Thyroid gland (tissue), 4 donors: ENCODE measurements at regions not wholly inside any gene's neighbourhood (a gene's known extent, or its start where the extent isn't known, plus 50 kb on each side); places are given as distances from the start of the nearest gene placed in this dataset.
"Not testable (repeated sequence)": the region's sequence is repeated elsewhere in the genome, so short reads cannot be mapped to it uniquely, and the experiment has no call there.

Experiments used
- DNase-seq, 2 donors: peaks; one replicate each; pipeline ENCODE4 v3.0.0-alpha.2; 2019
- H3K27ac ChIP-seq, 3 donors: fragments of 200-600 bp; sonication (generic); 1 replicate in 2 of 3; 2 replicates in 1 of 3; pipeline ENCODE4 v1.5.1; 2016 to 2019; ENCODE audit warnings: mild to moderate bottlenecking in 1 of 3, moderate library complexity in 1 of 3
- H3K27me3 ChIP-seq: fragments of 200-600 bp; sonication (generic); one replicate; pipeline ENCODE4 v1.5.1; 2019
- H3K36me3 ChIP-seq, 2 donors: fragments of 200-600 bp; sonication (generic); one replicate each; pipeline ENCODE4 v1.5.1; 2016 to 2019
- H3K4me1 ChIP-seq, 2 donors: fragments of 200-600 bp; sonication (generic); one replicate each; pipeline ENCODE4 v1.5.1; 2017 to 2019
- H3K4me3 ChIP-seq, 3 donors: fragments of 200-600 bp; sonication (generic); replicated peaks in 1 of 3; 1 replicate in 2 of 3; 2 replicates in 1 of 3; pipeline ENCODE4 v1.5.1; 2016; ENCODE audit warnings: mild to moderate bottlenecking in 1 of 3
- H3K9me3 ChIP-seq: fragments of 200-600 bp; sonication (generic); one replicate; pipeline ENCODE4 v1.5.1; 2017
- POLR2A ChIP-seq, 2 donors: fragments of 450-650 bp; IDR thresholded peaks; one replicate each; pipeline ENCODE4 v1.6.1; 2017; ENCODE audit warnings: antibody characterized with exemption in 2 of 2, mild to moderate bottlenecking in 2 of 2, moderate library complexity in 1 of 2
- WGBS, 2 donors: methylation state at CpG; one replicate each; pipeline ENCODE4 v1.1.5; 2017; 5-methylcytosine and 5-hydroxymethylcytosine counted together
- intact Hi-C: fragments of 100-400 bp; cut with DNase I; formaldehyde crosslinking; loops from one replicate; pipeline ENCODE4 v1.15.1; 2023
- TF ChIP-seq, protein P1 (sequence below), 6 experiments: fragments of 200-600 bp in 3 of 6; fragments of 450-650 bp in 3 of 6; sonication (generic) in 3 of 6; IDR thresholded peaks; one replicate each; pipeline ENCODE4 v1.5.1; 2016 to 2019; ENCODE audit warnings: antibody characterized with exemption in 6 of 6, mild to moderate bottlenecking in 2 of 6, inconsistent platforms in 1 of 6, moderate library complexity in 1 of 6

DNA sequence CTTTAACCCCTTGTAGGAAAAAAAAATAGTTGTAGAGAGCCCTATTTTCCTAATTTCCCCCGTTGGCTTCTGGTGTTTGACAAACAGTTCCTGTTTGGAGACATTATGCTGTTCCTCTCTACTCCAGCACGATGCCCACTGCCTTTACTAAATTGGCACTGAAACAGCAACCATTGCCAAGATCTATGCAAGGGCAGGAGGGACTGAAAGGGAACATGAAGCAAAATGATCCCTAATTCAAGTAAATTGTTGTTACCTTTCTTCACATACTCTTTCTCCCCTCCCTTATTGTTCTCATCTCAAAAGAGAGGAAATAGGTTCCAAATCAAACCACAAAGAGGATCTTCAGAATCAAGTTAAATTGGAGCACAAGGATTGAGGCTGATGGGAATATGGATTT lies 764.1 kb upstream of the MMS22L start:
- no peak for TF ChIP-seq POLR2A (IDR thresholded peaks at IDR 0.05)
- TF ChIP-seq, protein P1, sequence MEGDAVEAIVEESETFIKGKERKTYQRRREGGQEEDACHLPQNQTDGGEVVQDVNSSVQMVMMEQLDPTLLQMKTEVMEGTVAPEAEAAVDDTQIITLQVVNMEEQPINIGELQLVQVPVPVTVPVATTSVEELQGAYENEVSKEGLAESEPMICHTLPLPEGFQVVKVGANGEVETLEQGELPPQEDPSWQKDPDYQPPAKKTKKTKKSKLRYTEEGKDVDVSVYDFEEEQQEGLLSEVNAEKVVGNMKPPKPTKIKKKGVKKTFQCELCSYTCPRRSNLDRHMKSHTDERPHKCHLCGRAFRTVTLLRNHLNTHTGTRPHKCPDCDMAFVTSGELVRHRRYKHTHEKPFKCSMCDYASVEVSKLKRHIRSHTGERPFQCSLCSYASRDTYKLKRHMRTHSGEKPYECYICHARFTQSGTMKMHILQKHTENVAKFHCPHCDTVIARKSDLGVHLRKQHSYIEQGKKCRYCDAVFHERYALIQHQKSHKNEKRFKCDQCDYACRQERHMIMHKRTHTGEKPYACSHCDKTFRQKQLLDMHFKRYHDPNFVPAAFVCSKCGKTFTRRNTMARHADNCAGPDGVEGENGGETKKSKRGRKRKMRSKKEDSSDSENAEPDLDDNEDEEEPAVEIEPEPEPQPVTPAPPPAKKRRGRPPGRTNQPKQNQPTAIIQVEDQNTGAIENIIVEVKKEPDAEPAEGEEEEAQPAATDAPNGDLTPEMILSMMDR (IDR thresholded peaks at IDR 0.05) = no peak
- no peaks in the 10 kb centered on the region for H3K4me1 ChIP-seq
- peaks cover 3% of the 10 kb centered on the region for H3K27me3 ChIP-seq
- 47 to 48% methylated on average over 2 of the region's 2 CpGs for WGBS, 2 donors
- H3K27ac ChIP-seq = no peak overlapping the region
- H3K36me3 ChIP-seq = no peaks in the 10 kb centered on the region
- H3K4me3 ChIP-seq = no peak overlapping the region
- H3K9me3 ChIP-seq = no peaks in the 10 kb centered on the region
- intact Hi-C loops = no loop called here
- no peak for DNase-seq

DNA sequence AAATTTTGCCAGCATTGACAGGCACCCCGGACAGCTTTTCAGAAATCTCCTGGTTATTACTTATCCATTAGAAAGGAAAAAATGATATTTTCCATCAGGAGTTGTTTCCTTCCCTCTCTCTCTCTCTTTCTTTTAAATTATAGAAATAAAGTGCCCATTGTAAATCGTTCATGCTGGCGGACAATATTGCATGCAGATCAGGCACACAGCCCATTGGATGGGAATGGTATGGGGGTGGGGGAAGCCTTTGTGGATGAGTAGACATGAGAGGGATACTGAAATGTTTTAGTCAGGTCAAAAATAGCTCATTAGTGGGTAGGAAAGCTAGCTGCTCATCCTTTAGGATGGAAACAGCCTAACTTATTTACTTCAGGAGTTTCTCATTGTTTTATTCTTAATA lies 764.9 kb upstream of the MMS22L start:
- no peaks in the 10 kb centered on the region for H3K4me1 ChIP-seq
- 80 to 89% methylated on average over 3 of the region's 3 CpGs for WGBS, 2 donors
- intact Hi-C loops = no loop called here
- H3K27ac ChIP-seq = no peak overlapping the region
- peaks cover 3% of the 10 kb centered on the region for H3K27me3 ChIP-seq
- no peaks in the 10 kb centered on the region for H3K9me3 ChIP-seq
- no peak for TF ChIP-seq POLR2A (IDR thresholded peaks at IDR 0.05)
- TF ChIP-seq, protein P1 (IDR thresholded peaks at IDR 0.05) = no peak
- no peak overlapping the region for H3K4me3 ChIP-seq
- no peaks in the 10 kb centered on the region for H3K36me3 ChIP-seq
- no peak for DNase-seq

DNA sequence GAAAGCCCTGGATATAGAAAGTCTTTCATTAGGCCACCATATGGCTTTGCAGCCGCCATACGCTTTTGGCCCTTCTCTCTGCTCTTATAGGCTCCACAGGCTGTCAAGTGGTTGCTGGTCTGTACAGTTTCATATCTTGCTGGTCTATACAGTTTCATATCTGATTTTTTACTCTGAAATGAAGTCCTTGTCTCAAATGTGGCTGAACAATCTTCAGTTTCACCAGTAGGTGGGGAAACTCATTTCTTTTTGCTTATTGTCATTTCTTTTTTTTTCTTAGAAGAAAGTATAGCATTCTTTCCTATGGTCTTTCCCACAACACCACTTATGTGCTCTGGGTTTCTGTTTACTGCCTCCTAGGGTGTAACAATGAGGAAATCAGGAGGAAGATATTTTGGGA lies 771.4 kb upstream of the MMS22L start:
- WGBS, 2 donors = 87 to 89% methylated on average over 2 of the region's 2 CpGs
- Histone ChIP-seq H3K9me3 (no peaks in the 10 kb centered on the region), H3K4me1 (no peaks in the 10 kb centered on the region), H3K27me3 (no peaks in the 10 kb centered on the region), H3K36me3 (no peaks in the 10 kb centered on the region), H3K4me3 (no peak overlapping the region), H3K27ac (no peak overlapping the region)
- no peak for DNase-seq
- intact Hi-C loops = no loop called here
- TF ChIP-seq POLR2A (IDR thresholded peaks at IDR 0.05) = no peak
- TF ChIP-seq, protein P1 (IDR thresholded peaks at IDR 0.05) = no peak

DNA sequence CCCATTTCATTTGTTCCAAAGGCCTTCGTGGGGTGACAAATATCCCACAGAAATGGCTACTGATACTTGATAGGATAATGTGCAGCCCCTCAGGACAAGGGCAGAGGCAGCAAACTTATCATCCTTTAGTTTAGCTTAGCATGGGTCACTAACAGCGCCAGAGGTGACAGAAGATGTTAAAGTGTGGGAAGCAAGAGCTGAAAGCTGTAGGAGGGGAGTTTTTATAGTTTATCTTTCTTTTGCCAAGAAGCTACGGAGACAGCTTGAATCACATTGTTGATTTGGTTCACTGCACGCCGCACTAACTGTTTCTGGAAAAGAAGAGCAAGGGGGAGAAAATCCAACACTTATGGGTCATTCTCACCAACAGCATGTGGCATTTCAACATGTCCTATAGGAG lies 773.9 kb upstream of the MMS22L start:
- Histone ChIP-seq H3K9me3 (no peaks in the 10 kb centered on the region), H3K36me3 (no peaks in the 10 kb centered on the region), H3K27ac (no peak overlapping the region), H3K27me3 (no peaks in the 10 kb centered on the region), H3K4me3 (no peak overlapping the region), H3K4me1 (no peaks in the 10 kb centered on the region)
- intact Hi-C loops = no loop called here
- WGBS, 2 donors = 24 to 32% methylated on average over 5 of the region's 5 CpGs
- no peak for DNase-seq
- TF ChIP-seq POLR2A (IDR thresholded peaks at IDR 0.05) = no peak
- TF ChIP-seq, protein P1 (IDR thresholded peaks at IDR 0.05) = no peak

DNA sequence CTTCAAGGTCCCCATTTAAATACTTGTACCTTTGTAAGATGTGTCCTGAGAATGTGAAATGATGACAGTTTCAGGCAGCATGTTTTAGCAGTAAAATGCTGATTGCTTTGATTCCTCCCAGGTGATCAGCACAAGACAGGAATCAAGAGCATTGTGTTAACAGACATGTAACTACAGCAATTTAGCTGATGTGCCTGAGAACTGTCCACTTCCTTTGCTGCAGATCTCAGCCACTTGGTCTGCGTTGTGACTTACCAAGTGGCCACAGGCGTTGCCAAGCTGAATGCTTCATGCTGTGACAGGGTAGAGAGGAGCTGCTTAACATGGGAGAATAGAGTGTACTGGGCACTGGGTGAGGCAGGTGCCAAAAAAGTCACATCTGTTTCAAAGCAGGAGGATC lies 767.0 kb upstream of the POU3F2 start:
- H3K27me3 ChIP-seq = no peaks in the 10 kb centered on the region
- 14 to 32% methylated on average over 2 of the region's 2 CpGs for WGBS, 2 donors
- DNase-seq = no peak
- no peaks in the 10 kb centered on the region for H3K36me3 ChIP-seq
- intact Hi-C loops = no loop called here
- H3K4me3 ChIP-seq = no peak overlapping the region
- TF ChIP-seq POLR2A (IDR thresholded peaks at IDR 0.05) = no peak
- TF ChIP-seq, protein P1 (IDR thresholded peaks at IDR 0.05) = no peak
- no peak overlapping the region for H3K27ac ChIP-seq
- H3K4me1 ChIP-seq = no peaks in the 10 kb centered on the region
- H3K9me3 ChIP-seq = no peaks in the 10 kb centered on the region

DNA sequence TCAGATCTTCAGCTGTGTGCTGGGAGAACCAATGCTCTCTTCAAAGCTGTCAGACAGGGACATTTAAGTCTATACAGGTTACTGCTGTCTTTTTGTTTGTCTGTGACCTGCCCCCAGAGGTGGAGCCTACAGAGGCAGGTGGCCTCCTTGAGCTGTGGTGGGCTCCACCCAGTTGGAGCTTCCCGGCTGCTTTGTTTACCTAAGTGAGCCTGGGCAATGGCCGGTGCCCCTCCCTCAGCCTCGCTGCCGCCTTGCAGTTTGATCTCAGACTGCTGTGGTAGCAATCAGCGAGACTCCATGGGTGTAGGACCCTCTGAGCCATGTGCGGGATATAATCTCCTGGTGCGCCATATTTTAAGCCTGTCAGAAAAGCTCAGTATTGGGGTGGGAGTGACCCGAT lies 745.8 kb upstream of the POU3F2 start:
- H3K4me1 ChIP-seq, H3K27ac ChIP-seq, H3K9me3 ChIP-seq, H3K36me3 ChIP-seq, intact Hi-C loops, H3K27me3 ChIP-seq, H3K4me3 ChIP-seq, DNase-seq: not testable (repeated sequence)
- 91 to 96% methylated on average over 8 of the region's 8 CpGs for WGBS, 2 donors
